ENCODE measurements at regions not wholly inside any gene's neighbourhood (a gene's known extent, or its start where the extent isn't known, plus 50 kb on each side); places are given as distances from the start of the nearest gene placed in this dataset.

GRCh38 chr7:149637911-149638565 lies 135.3 kb downstream of the ZNF467 start:
- Histone ChIP-seq H3K9me3 (ENCODE audit: control insufficient read depth in 4 of 4, low read length in 3 of 4) (no peaks in the 10 kb centered on the region), H3K4me3 (ENCODE audit: low read depth in 1 of 3, low read length in 3 of 3) (no peak overlapping the region), H3K27ac (ENCODE audit: low read depth in 1 of 2, low read length in 2 of 2) (no peak overlapping the region), H3K27me3 (ENCODE audit: control insufficient read depth in 4 of 4, insufficient read depth in 4 of 4, low read length in 3 of 4) (no peaks in the 10 kb centered on the region), H3K9ac (ENCODE audit: low read depth in 1 of 2, low read length in 2 of 2) (no peak overlapping the region), H3K36me3 (ENCODE audit: control insufficient read depth in 4 of 4, insufficient read depth in 3 of 4, low read depth in 1 of 4, low read length in 3 of 4) (no peaks in the 10 kb centered on the region), H3K4me1 (ENCODE audit: control insufficient read depth in 4 of 4, insufficient read depth in 4 of 4, low read length in 3 of 4) (no peaks in the 10 kb centered on the region)
- WGBS: 93% methylated on average over 9 of the region's 9 CpGs
- TF ChIP-seq REST (IDR thresholded peaks at IDR 0.05) (no peak), RAD21 (IDR thresholded peaks at IDR 0.05) (no peak), FOXA2 (IDR thresholded peaks at IDR 0.05) (no peak), ATF3 (IDR thresholded peaks at IDR 0.05) (no peak), MAX (IDR thresholded peaks at IDR 0.05) (no peak), SP1 (IDR thresholded peaks at IDR 0.05) (no peak), HNF4G (IDR thresholded peaks at IDR 0.05) (no peak)
- DNase-seq (ENCODE audit: low spot score): peak; percentile 13

- DNase-seq (ENCODE audit: low spot score): no peak
- WGBS: 66% methylated on average over 10 of the region's 10 CpGs
- Histone ChIP-seq H3K9ac (ENCODE audit: low read depth in 1 of 2, low read length in 2 of 2) (no peak overlapping the region), H3K36me3 (ENCODE audit: control insufficient read depth in 4 of 4, insufficient read depth in 3 of 4, low read depth in 1 of 4, low read length in 3 of 4) (no peaks in the 10 kb centered on the region), H3K27me3 (ENCODE audit: control insufficient read depth in 4 of 4, insufficient read depth in 4 of 4, low read length in 3 of 4) (no peaks in the 10 kb centered on the region), H3K4me1 (ENCODE audit: control insufficient read depth in 4 of 4, insufficient read depth in 4 of 4, low read length in 3 of 4) (no peaks in the 10 kb centered on the region), H3K4me3 (ENCODE audit: low read depth in 1 of 3, low read length in 3 of 3) (no peak overlapping the region), H3K9me3 (ENCODE audit: control insufficient read depth in 4 of 4, low read length in 3 of 4) (no peaks in the 10 kb centered on the region), H3K27ac (ENCODE audit: low read depth in 1 of 2, low read length in 2 of 2) (no peak overlapping the region)
- TF ChIP-seq GABPA (IDR thresholded peaks at IDR 0.05 in 1 of 2, conservative IDR thresholded peaks at IDR 0.05 in 1 of 2) (no peak), RAD21 (IDR thresholded peaks at IDR 0.05) (no peak), NR2F2 (IDR thresholded peaks at IDR 0.05) (no peak), SP1 (IDR thresholded peaks at IDR 0.05) (no peak), MAX (IDR thresholded peaks at IDR 0.05) (no peak), REST (IDR thresholded peaks at IDR 0.05) (no peak), ATF3 (IDR thresholded peaks at IDR 0.05) (no peak)
Observed at GRCh38 chr7:149635561-149636329, 137.6 kb downstream of the ZNF467 start.
